BJ (cell line): ENCODE measurements at regions not wholly inside any gene's neighbourhood (a gene's known extent, or its start where the extent isn't known, plus 50 kb on each side); places are given as distances from the start of the nearest gene placed in this dataset.
"Not testable (repeated sequence)": the region's sequence is repeated elsewhere in the genome, so short reads cannot be mapped to it uniquely, and the experiment has no call there.

Experiments
- CTCF ChIA-PET: fragments of 350-600 bp; formaldehyde crosslinking; extraction: SDS; loops from one replicate; lab custom pipeline; 2021; ENCODE audit warnings: antibody characterized with exemption, inconsistent platforms; lab: Yijun Ruan, JAX
- POLR2A ChIA-PET: fragments of 300-600 bp; sonication (Branson Sonifier 250); formaldehyde crosslinking; extraction: SDS; loops from one replicate; lab custom pipeline; 2021; ENCODE audit warnings: antibody characterized with exemption; lab: Charles Lee
- DNase-seq: peaks from one replicate; pipeline ENCODE4 v3.0.0-alpha.2; 2011; ENCODE audit warnings: low read depth
- H3K27me3 ChIP-seq: 2 replicates; pipeline ENCODE4 v1.6.0; 2011; ENCODE audit warnings: low read length; ENCODE audit not compliant: control insufficient read depth, insufficient read depth
- H3K36me3 ChIP-seq: 2 replicates; pipeline ENCODE4 v1.5.1; 2011; ENCODE audit warnings: low read length; ENCODE audit not compliant: control insufficient read depth, insufficient read depth
- H3K4me3 ChIP-seq: 2 replicates; pipeline ENCODE4 v1.5.1; 2011; ENCODE audit warnings: low read depth, mild to moderate bottlenecking, control low read depth, low read length
- CTCF ChIP-seq: IDR thresholded peaks from 2 replicates; pipeline ENCODE4 v1.5.1; 2011; ENCODE audit warnings: low read depth, mild to moderate bottlenecking, control low read depth, inconsistent platforms, low read length, moderate library complexity; ENCODE audit not compliant: insufficient read depth

GRCh38 chr15:69570454-69570853 is 117.8 kb downstream of the RPLP1 start:
- POLR2A ChIA-PET: no interaction called here
- H3K4me3 ChIP-seq: no peak overlapping the region
- H3K27me3 ChIP-seq: peaks cover 5% of the 10 kb centered on the region
- TF ChIP-seq CTCF: no peak
- CTCF ChIA-PET: no interaction called here
- DNase-seq: no peak
- H3K36me3 ChIP-seq: no peaks in the 10 kb centered on the region

- no peak overlapping the region for H3K4me3 ChIP-seq
- peaks cover 5% of the 10 kb centered on the region for H3K27me3 ChIP-seq
- H3K36me3 ChIP-seq: no peaks in the 10 kb centered on the region
- ChIA-PET CTCF (no interaction called here), POLR2A (no interaction called here)
- no peak for DNase-seq
- no peak for TF ChIP-seq CTCF
Measured at GRCh38 chr15:69570997-69571396, 118.4 kb downstream of the RPLP1 start.

GRCh38 chr15:69573278-69573677 is 120.7 kb downstream of the RPLP1 start:
- ChIA-PET POLR2A (interaction anchor here (0.6 kb wide), 1 partner anchor 18 kb away, joined by 3 read pairs; no protein-coding TSS in a partner anchor), CTCF (interaction anchor here (0.6 to 1.5 kb wide), 5 partner anchors 47 to 915 kb away, joined by 3 to 4 read pairs (median 3); no protein-coding TSS in a partner anchor)
- not testable (repeated sequence) for H3K27me3 ChIP-seq, H3K36me3 ChIP-seq, H3K4me3 ChIP-seq, DNase-seq

- POLR2A ChIA-PET: no interaction called here
- CTCF ChIA-PET: interaction anchor here (0.6 to 1.3 kb wide), 4 partner anchors 48 to 914 kb away, joined by 3 to 4 read pairs (median 3); no protein-coding TSS in a partner anchor
- Histone ChIP-seq H3K27me3 (peaks cover 8% of the 10 kb centered on the region), H3K36me3 (no peaks in the 10 kb centered on the region), H3K4me3 (no peak overlapping the region)
- no peak for DNase-seq
- TF ChIP-seq CTCF: no peak
Measured at GRCh38 chr15:69573815-69574475, 121.3 kb downstream of the RPLP1 start.

GRCh38 chr15:69574506-69574905 is 121.9 kb downstream of the RPLP1 start:
- POLR2A ChIA-PET: no interaction called here
- no peak for TF ChIP-seq CTCF
- H3K27me3 ChIP-seq: peaks cover 10% of the 10 kb centered on the region
- H3K36me3 ChIP-seq: no peaks in the 10 kb centered on the region
- DNase-seq: no peak
- CTCF ChIA-PET: interaction anchor here (1.1 to 1.4 kb wide), 3 partner anchors 52 to 914 kb away, joined by 3 to 9 read pairs (median 3); no protein-coding TSS in a partner anchor
- no peak overlapping the region for H3K4me3 ChIP-seq

- ChIA-PET CTCF (interaction anchor here (1.1 to 1.4 kb wide), 2 partner anchors 53 to 891 kb away, joined by 3 to 9 read pairs; no protein-coding TSS in a partner anchor), POLR2A (no interaction called here)
- no peak for DNase-seq
- Histone ChIP-seq H3K27me3 (peaks cover 16% of the 10 kb centered on the region), H3K4me3 (no peak overlapping the region), H3K36me3 (no peaks in the 10 kb centered on the region)
- no peak for TF ChIP-seq CTCF
Measured at GRCh38 chr15:69575387-69575786, 122.8 kb downstream of the RPLP1 start.
